GM18498 (cell line): ENCODE measurements at regions not wholly inside any gene's neighbourhood (a gene's known extent, or its start where the extent isn't known, plus 50 kb on each side); places are given as distances from the start of the nearest gene placed in this dataset.
A peak's percentile ranks its signal among the peaks of the same experiment; 100 is the strongest.

Source experiments
- ATAC-seq: cut with Tn5 transposase; IDR thresholded peaks from one replicate; pipeline ENCODE4 v1.9.1; 2021; ENCODE audit warnings: mild to moderate bottlenecking, moderate library complexity; ENCODE audit not compliant: unreplicated experiment

GRCh38 chr15:68871507-68871906, 50.8 kb upstream of the ANP32A start:
- ATAC-seq: no peak

- no peak for ATAC-seq
These were observed 54.1 kb upstream of the ANP32A start for GRCh38 chr15:68874788-68875187.

GRCh38 chr15:68875377-68876116, 54.8 kb upstream of the SPESP1 start:
- peak; percentile 58 for ATAC-seq

GRCh38 chr15:68877626-68878025, 52.7 kb upstream of the SPESP1 start:
- ATAC-seq: no peak

- ATAC-seq: no peak
These were observed 49.9 kb upstream of the SPESP1 start for GRCh38 chr15:68880382-68880781.
